Left kidney (tissue), 1 donor: ENCODE measurements at regions not wholly inside any gene's neighbourhood (a gene's known extent, or its start where the extent isn't known, plus 50 kb on each side); places are given as distances from the start of the nearest gene placed in this dataset.

Experiments
- DNase-seq: peaks from one replicate; pipeline ENCODE4 v3.0.0-alpha.2; 2013

DNA sequence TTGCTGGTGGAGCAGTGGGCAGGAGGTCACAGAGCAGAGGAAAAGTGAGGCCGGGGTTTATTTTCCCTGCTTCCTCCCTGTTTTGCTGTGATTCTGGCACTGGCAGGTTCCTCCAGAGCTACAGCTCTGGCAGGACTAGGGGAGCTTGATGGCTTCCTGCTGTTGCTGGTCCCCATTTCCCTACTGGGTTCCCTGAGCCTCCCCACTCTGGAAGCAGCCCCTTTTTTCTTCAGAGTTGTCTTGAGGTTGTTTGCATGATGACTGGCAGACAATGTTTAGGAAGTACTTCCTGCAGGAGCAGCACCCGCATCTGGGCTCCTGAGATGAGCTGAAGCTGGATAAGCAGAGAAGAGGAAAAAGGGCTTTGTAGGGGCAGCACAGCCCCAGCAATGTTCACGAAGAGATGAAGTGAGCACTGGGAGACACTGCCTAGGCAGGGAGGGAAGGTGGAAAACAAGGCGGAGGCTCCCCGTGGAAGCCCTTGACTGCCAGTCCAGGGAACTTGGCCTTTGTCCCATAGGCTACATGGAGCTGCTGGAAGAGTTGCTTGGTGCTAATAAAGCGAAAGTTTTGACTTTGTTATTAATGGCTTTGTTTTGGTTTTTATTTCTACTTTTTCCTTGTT is 126.9 kb downstream of the SLC38A6 start:
- DNase-seq: no peak

DNA sequence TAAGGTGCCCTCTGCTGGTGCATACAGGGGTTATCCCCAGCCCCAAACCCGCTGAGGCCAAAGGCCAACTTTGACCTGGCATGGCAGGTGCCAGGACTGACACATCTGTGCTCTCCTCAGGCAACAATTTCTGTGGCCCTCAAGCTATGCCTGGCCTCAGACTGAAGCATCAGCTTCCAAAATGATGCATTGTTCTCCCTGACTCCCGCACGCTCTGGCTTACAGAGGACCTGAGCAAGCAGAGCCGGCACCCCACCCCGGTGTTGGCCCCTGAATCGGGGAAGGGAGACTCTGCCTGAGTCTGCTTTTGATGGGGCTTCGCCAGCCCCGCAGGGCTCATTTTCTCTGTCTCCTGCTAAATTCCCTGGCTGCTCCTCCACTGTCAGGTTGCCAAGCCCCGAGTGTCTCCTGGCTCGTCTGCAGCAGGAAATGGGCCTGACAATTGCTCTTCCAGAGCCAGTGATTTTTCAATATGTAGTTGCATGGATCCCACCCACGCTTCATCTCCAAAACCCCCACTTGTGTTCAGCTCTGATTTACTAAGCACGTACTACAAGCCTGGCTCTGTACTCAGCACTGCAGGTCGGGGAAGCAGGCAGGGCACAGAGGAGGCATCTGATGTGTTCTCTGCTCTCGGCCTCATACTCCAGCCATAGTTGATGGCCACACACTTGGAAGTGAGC is 126.1 kb downstream of the SLC38A6 start:
- no peak for DNase-seq

DNA sequence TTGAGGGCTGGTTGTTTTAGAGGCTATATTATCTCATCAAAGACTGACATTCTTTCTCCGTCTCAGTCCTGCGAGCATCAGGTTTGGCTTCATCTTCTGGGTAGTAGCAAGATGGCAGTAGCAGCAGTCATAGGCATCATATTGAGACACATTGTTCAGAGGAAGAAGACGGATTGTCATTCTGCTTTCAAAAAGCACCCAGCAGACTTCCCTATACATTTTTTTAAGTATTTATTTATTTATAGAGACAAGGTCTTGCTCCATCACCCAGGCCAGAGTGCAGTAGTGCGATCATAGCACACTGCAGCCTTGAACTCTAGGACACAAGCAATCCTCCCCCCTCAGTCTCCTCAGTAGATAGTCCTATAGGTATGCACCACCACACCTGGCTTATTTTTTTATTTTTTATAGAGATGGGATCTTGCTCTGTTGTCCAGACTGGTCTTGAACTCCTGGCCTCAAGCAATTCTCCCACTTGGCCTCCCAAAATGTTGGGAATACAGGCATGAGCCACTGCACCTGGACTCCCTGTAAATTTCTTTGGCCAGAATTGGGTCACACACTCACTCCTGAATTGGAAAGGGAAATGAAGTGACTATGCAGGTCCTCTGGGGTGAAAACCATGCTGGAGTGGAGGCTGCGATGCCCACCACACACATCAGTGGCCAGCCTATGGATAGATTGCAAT is 125.4 kb downstream of the SLC38A6 start:
- DNase-seq: no peak

DNA sequence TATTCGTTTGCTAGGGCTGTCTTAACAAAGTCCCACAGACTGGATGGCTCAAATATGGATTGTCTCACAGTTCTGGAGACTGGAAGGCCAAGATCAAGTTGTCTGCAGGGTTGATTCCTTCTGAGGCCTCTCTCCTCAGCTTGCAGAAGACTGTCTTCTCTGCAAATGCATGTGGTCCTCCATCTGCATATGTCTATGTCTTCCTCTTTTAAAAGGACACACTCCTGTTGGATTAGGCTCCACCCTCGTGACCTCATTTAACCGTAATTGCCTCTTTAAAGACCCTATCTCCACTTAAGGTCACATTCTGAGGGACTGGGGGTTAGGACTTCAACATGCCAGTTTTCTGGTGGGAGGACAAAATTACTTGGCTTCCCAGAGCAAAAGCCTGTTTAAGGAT is 123.3 kb downstream of the SLC38A6 start:
- no peak for DNase-seq

DNA sequence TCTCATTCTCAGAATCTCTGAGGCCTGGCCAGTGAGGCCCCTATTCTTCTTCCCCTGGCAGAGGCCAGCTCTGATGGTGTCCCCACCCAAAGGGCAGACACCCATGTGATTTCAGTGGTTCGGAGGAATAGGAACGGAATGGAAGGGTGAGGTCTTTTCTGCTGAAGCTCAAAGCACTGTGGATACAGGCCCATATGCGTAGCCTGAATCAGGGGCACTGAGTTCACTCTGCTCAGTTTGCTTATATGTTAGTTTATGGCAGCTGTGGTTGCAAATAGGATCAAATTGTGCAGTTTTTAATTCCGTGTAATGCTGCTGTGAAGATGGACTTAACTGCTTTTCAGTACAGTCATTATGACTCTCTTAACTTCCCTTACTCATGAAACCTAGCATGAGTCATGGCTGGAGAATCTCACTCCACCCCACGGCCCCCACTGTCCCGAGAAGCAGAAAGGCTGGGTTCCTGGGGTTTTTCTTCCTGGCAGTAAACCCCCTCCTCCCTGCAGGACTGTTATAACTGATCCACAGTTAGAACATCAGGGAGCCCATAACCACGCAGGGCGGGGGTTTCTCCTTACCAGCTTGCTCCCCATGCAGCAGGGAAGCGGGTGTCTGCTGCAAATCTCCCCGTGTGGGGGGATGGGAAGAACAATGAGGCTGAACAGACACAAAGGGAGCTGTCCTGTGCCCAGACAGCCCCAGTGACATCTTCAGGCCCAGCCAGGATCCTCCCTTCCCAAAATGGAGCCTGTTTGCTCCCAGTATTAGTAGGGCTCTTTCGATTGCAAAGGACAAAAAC is 122.7 kb downstream of the SLC38A6 start:
- DNase-seq: no peak

DNA sequence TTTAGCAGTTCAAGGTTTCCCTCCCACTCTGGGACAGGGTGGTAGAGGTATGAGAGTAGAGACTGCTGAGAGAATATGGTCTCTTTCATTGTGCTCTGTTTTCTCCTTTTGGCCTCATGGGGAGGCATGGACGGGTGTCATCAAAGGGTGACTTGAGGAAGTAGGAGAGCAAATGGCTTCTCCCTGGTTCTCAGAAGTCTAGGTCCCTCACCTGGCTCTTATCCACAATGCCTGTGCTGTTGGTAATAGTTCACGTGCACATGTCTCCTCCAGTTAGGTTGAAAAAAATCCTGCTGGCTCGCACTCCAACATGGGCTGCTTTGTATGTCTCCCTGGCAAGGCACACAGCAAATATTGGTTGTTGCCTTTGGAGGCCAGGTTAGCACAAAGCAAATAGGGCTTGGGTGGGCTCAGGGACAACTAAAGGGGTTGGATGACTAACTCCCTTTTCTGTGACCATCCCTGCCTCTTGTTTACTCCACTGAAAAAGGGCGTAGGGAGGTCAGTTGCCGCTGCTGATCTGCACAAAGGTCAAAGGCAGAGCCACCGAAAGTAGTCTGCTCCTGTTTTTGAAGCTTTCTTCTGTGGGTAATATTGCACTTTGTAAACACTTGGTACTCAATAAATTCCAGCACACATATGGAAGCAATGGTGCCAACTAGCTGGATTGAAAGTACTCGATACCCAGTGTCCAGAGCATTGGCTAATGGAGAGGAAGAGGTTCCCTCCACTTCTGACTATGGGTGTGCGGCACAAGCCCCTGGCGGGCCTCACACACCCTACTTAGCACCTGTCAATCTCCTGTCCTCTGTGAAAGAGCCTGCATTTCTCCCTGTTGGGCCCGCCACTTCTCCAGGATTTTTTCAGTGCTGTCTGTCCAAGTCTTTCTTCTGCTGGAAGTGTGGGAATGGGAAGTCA is 121.8 kb downstream of the SLC38A6 start:
- no peak for DNase-seq
